Hepatocyte (in vitro differentiated cells): ENCODE measurements at regions not wholly inside any gene's neighbourhood (a gene's known extent, or its start where the extent isn't known, plus 50 kb on each side); places are given as distances from the start of the nearest gene placed in this dataset.

Experiments used
- CTCF ChIP-seq: fragments of 200-600 bp; sonication (generic); IDR thresholded peaks from 2 replicates; pipeline ENCODE4 v1.5.1; 2016; ENCODE audit warnings: antibody characterized with exemption, mild to moderate bottlenecking; ENCODE audit not compliant: poor library complexity
- EZH2 ChIP-seq: fragments of 200-600 bp; sonication (generic); IDR thresholded peaks from 2 replicates; pipeline ENCODE4 v1.6.1; 2016; ENCODE audit warnings: antibody characterized with exemption, mild to moderate bottlenecking, borderline replicate concordance
- EZH2phosphoT487 ChIP-seq: fragments of 200-600 bp; sonication (generic); IDR thresholded peaks from one replicate; pipeline ENCODE4 v1.6.1; 2018; ENCODE audit warnings: antibody characterized with exemption, mild to moderate bottlenecking, low read depth, moderate library complexity; ENCODE audit not compliant: unreplicated experiment, severe bottlenecking

GRCh38 chr11:115696563-115696962, 192.3 kb upstream of the CADM1 start:
- no peak for TF ChIP-seq CTCF
- TF ChIP-seq EZH2phosphoT487: no peak
- TF ChIP-seq EZH2: no peak
